ENCODE measurements at regions not wholly inside any gene's neighbourhood (a gene's known extent, or its start where the extent isn't known, plus 50 kb on each side); places are given as distances from the start of the nearest gene placed in this dataset.
"Not testable (repeated sequence)": the region's sequence is repeated elsewhere in the genome, so short reads cannot be mapped to it uniquely, and the experiment has no call there.

DNA sequence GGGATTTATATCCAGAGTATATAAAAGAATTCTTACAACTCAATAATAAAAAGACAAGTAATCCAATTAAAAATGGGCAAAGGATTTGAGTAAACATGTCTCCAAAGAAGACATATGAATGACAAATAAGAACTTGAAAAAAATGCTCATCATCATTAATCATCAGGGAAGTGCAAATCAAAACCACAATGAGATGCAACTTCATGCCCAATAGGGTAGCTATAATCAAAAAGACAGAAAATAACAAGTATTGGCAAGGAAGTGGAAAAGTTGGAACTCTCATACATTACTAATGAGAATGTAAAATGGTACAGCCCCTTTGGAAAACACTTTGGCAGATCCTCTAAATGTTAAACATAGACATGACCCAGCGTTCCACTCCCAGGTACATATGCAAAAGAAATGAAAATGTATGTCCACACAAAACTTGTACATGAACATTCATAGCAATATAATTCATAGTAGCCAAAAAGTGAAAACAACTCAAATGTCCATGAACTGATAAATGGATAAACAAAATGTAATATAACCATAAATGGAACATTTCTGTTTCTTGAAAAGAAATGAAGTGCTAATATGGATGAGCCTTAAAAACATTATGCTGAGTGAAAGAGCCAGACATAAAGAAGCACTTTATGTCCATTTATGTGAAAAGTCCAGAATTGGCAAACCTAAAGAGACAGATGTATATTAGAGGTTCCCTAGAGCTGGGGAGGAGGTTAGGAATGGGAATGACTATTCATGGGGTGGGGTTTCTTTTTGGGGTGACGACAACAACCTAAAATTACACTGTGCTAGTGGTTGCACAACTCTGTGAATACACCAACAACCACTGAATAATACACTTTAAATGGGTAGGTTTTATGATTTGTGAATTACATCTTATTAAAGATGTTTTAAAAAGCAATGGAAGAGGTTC, 259.7 kb downstream of the RHOU start:
- no peak for DNase-seq

DNA sequence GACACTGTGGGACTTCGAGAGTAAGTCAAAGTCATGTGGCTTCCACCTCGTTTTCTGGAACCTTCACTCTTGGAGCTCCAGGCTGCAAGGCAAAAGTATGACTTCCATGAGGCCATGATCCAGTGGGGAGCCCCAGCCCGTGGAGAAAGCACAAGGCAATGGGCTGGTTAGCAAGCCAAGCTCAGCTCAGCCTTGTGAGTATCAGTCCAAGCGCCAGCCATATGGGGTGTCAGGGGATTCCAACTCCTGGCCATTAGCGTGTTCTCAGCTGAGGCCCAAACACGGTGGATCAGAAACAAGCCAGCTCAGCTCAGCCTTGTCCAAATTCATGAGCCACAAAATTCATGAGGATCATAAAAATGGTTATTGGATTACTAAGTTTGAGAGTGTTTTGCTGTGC, 261.0 kb downstream of the RHOU start:
- DNase-seq = no peak

GRCh38 chr1:228997721-228998144, 262.5 kb downstream of the RHOU start:
- no peak for DNase-seq

- DNase-seq = no peak
Measured at GRCh38 chr1:228998179-228998578, 262.9 kb downstream of the RHOU start.

GRCh38 chr1:228999446-229000170, 264.3 kb downstream of the RHOU start:
- DNase-seq = no peak

GRCh38 chr1:229000187-229000586, 264.9 kb downstream of the RHOU start:
- no peak for DNase-seq

DNA sequence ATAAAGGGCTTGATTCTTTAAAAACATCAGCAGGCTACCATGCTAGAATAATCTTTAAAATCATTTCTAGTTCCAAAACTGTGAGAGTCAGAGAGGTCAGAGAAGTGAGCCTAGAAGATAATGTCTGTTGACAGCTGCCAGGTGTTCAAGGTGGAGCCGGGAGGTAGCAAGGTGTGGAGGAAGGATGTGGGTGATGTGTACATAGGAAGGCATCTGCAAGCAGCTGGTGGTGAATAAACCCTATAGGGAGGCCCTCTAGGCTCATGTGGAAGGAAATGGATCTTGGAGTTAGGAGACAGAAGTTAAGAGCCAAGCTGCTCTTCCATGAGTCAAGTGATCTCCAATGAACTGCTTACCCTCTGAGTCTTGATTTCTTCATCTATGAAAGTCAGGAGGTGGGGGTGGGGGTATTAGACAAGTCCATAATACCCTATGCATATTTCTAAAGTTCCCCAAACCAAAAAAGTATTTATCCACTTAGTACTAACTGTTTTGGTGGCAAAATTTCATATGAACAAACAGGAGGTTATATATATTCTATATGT, 266.3 kb downstream of the RHOU start:
- DNase-seq = no peak

DNA sequence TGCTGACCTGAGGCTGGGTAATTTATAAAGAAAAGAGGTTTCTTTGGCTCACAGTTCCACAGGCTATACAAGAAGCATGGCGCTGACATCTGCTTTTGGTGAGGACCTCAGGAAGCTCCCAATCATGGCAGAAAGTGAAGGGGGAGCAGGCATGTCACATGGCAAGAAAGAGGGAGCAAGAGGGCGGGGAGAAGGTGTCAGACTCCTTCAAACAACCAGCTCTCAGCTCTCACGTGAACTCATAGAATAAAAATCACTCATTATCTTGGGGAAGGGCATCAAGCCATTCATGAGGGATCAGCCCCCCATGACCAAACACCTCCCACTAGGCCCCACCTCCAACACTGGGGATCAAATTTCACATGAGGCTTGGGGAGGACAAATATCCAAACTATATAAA, 266.8 kb downstream of the RHOU start:
- no peak for DNase-seq

DNA sequence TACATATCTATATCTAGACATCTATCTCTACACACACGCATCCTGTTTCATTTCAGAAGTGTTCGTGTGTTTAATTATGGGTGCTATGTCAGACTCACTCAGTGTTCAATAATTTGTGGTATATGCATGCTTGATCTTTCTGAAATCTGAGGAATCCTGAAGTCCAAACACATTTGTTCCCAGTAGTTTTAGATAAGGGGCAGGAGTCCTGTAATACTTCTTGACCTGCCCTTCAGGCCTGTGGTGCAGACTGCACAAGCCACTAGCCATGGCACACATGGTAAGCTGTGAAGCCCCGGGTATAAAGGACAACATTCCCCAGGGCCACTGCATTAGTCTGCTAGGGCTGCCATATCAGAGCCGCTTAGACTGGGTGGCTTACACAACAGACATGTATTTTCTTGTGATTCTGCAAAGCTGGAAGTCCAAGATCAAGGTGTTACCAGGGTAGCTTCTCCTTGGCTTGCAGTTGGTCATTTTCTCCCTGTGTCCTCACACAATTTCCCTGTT, 267.2 kb downstream of the RHOU start:
- no peak for DNase-seq

DNA sequence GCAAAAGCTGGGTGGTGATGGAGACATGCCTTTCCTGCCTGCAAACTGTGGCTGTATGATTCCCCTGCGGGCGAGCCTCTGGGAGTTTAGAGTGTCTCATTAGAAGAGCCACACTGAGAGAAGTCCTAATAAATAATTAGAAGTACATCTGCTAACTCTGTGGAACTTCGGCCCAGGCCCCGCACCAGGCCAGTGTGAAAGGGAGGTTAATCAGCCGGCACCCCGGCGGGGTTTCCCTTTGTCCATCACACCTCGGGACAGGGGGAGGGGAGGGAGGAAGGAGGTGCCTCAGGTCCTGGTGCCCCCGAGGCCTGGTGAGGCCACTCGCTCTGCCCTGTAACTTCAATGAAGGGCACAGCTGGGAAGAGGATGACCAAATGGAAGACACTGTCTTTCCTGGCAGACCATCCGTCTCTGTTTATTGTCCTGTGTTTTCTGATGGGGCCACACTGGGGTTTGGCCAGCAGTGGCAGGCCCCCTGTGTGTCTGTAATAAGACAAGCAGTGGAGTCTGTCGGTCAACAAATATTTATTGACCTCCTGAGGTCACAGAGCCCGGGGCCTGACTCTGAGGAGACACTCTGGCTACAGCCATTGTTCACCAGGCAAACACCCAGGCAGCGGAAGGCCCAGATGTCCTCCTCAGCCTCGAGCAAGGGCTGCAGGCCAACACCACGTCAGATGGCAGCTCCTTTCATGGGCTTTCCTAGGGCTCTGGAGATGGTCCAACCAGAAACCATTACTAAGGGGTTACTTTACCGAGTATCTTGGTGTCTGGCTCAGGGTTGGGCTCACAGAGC, 267.5 kb upstream of the RAB4A start:
- no peak for DNase-seq

DNA sequence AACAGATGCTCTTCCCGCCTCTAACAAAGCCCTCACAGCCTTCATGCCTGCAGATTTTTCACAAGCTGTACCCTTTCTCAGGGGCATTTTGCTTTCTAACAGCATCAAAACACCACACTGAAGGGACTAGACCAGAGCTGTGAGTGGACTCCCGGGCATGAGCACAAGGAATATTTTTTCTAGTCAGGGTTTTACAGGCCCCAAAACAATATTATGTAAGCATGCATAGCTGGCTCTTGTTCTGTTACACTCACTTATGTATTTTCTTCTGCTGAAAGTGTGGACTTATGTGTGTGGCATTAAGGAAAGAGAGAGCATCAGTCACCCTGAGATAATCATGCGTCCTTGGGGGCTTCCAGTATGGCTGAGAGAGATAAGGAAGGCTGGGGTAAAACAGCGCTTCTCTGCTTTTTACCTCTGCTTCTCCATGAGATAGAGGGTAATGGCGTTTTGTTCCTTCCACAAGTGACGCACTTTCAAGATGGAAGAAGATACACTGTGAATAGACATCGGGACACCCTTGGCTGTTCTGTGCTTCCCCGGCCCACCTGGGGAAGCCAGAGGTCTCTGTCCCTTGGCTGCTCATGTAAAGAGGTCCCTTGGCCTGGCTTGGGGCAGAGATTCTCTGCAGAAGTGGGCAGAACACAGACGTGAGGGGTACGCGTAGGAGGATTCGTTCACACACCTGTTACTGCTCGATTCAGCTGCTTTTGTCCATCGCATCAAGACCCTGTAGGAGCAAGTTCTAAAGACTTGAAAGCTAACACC, 266.7 kb upstream of the RAB4A start:
- no peak for DNase-seq

- DNase-seq = no peak
Measured at GRCh38 chr1:229005097-229005496, 265.8 kb upstream of the RAB4A start.

- no peak for DNase-seq
Measured at GRCh38 chr1:229005556-229005955, 265.4 kb upstream of the RAB4A start.

DNA sequence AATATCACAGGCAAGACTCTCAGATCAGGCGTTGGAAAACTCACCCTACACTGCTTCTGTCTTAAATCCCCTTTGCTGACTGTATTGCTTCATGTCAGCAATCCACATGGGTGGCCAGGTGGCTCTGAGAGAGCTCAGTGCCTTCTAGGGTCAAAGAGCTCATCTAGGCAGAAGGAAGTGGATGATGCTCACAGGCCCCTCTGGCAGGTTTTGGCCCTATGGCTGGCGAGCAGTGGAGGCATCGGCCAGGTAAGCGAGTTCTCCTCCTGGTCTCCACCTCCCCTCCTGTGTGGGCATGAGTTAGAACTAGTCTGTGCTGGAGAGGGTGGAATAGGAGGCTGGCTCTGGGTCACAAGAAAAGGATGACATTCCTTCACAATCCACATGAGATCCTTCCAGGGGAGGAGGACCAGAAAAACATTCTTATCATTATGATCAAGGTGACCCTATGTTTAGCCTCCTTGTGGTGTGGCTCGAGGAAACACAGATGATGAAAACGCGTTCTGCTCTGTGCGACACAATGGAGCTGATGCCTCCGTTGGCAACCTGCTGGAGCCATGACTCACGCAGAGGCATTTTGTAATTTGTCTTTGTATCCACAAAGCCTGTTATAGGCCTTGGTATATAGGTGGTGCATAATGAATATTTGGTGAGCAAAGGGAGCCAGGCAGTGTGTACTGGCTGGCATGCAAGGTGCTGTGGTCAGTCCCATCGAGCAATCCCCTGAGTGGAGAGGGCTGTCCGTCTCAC, 264.6 kb upstream of the RAB4A start:
- no peak for DNase-seq

DNA sequence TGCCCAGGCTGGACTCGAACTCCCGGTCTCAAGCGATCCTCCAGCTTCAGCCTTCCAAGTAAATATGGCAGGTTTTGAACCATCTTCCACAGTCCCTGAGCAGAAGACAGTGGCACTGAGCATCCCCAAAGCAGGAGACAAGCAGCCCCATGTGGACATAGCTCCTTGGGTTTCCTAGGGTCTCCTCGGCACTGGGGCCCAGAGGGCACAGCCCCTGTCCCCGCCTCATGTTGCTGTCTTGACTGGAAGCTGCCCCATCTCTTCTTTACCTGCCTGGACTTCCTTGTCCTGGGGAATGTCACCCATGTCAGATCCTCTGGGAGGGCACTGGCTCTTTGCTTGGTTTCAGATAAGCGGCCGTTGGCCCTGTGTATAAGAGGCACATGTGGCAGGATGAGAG, 263.7 kb upstream of the RAB4A start:
- no peak for DNase-seq

GRCh38 chr1:229007701-229008100, 263.2 kb upstream of the RAB4A start:
- no peak for DNase-seq

GRCh38 chr1:229008347-229008746, 262.6 kb upstream of the RAB4A start:
- DNase-seq = not testable (repeated sequence)

DNA sequence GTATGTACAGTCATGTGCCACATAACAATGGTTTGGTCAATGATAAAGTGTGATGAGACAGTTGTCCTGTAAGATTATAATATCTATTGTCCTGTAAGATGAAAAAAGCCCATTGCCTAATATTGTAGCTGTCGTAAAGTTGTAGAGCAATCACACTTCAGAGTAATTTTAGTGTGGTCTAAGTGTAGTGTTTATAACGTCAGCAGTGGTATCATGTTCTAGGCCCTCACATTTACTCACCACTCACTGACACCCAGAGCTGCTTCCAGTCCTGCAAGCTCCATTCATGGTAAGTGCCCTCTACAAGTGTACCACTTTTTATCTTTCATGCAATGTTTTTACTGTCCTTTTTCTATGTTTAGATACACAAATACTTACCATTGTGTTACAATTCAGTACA, 259.9 kb upstream of the RAB4A start:
- DNase-seq = no peak

- no peak for DNase-seq
Measured at GRCh38 chr1:229012823-229013222, 258.1 kb upstream of the RAB4A start.

DNA sequence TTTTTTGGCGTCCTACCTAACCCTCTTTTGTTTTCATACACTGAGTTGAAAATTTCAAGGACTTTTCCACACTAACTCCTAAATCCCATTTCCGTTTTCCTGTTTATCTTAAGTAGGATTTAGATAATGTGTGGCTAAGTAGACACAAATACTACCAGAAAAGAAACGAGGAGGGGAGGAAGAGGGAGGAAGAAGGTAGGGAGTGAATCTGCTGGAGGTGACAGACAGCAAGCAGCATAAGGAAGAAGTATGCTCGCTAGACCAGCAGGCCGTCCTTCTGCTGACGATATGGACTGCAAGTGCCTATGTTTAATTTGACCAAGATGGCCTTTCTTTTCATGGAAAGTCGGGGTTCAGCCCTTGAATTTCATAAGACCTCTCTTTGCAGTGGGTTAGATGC, 256.9 kb upstream of the RAB4A start:
- no peak for DNase-seq

DNA sequence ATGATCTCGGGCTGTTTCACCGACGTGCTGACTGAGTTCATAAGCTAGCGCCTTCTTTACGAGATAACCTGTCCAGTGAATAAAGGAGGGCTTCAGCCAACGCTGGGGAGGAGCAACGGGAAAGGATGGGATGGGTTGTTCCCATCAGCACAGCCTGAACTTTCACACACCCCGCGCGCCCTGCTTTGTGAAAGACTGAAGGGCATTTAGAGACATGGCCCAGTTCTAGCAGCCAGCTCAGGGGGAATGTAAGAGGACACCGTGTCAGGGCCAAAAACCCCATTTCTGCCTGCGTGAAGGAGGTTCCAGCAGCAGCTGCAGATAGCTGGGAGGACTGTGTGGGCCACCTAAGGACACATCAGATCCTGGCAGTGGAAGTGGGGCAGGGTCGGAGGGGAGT, 255.1 kb upstream of the RAB4A start:
- DNase-seq = no peak
